T-helper 1 cell (primary cell): ENCODE measurements at regions not wholly inside any gene's neighbourhood (a gene's known extent, or its start where the extent isn't known, plus 50 kb on each side); places are given as distances from the start of the nearest gene placed in this dataset.
A peak's percentile ranks its signal among the peaks of the same experiment; 100 is the strongest.
"Not testable (repeated sequence)": the region's sequence is repeated elsewhere in the genome, so short reads cannot be mapped to it uniquely, and the experiment has no call there.

ENCODE experiments used
- DNase-seq, 5 donors: peaks; one replicate each; pipeline ENCODE4 v3.0.0-alpha.2; 2012 to 2020

- no peak for DNase-seq
These were observed 129.7 kb upstream of the MAP3K1 start for GRCh38 chr5:56685503-56686217.

- no peak for DNase-seq
These were observed 131.2 kb upstream of the MAP3K1 start for GRCh38 chr5:56684159-56684558.

- DNase-seq: no peak
These were observed 131.6 kb upstream of the MAP3K1 start for GRCh38 chr5:56683733-56684132.

- DNase-seq: no peak
These were observed 132.1 kb upstream of the MAP3K1 start for GRCh38 chr5:56683281-56683680.

- DNase-seq: no peak
These were observed 134.0 kb upstream of the MAP3K1 start for GRCh38 chr5:56681346-56681745.

- no peak for DNase-seq
These were observed 134.6 kb upstream of the MAP3K1 start for GRCh38 chr5:56680731-56681130.

- DNase-seq: no peak
These were observed 137.6 kb upstream of the MAP3K1 start for GRCh38 chr5:56677690-56678305.

GRCh38 chr5:56676091-56676768, 139.1 kb upstream of the MAP3K1 start:
- DNase-seq: no peak

- no peak for DNase-seq
These were observed 140.9 kb upstream of the MAP3K1 start for GRCh38 chr5:56674441-56674840.

- peak in 1 of 5 donors; percentile 33 for DNase-seq
These were observed 142.2 kb upstream of the MAP3K1 start for GRCh38 chr5:56673171-56673570.

- no peak for DNase-seq
These were observed 143.8 kb upstream of the MAP3K1 start for GRCh38 chr5:56671571-56671970.

GRCh38 chr5:56670916-56671315, 144.4 kb upstream of the MAP3K1 start:
- no peak for DNase-seq

- peak in 2 of 5 donors; percentile 3 to 89 for DNase-seq
These were observed 145.5 kb upstream of the MAP3K1 start for GRCh38 chr5:56669534-56670483.

GRCh38 chr5:56668996-56669395, 146.4 kb upstream of the MAP3K1 start:
- DNase-seq: no peak

- no peak for DNase-seq
These were observed 147.7 kb upstream of the MAP3K1 start for GRCh38 chr5:56667692-56668091.

- no peak for DNase-seq
These were observed 148.4 kb upstream of the MAP3K1 start for GRCh38 chr5:56666901-56667300.

GRCh38 chr5:56665117-56665516, 150.2 kb upstream of the MAP3K1 start:
- not testable (repeated sequence) for DNase-seq

GRCh38 chr5:56664025-56664424, 151.3 kb upstream of the MAP3K1 start:
- DNase-seq: no peak

- no peak for DNase-seq
These were observed 151.8 kb upstream of the MAP3K1 start for GRCh38 chr5:56663523-56663922.

GRCh38 chr5:56662893-56663292, 152.5 kb upstream of the MAP3K1 start:
- no peak for DNase-seq

GRCh38 chr5:56659971-56660370, 155.4 kb upstream of the MAP3K1 start:
- DNase-seq: no peak

- no peak for DNase-seq
These were observed 156.4 kb upstream of the MAP3K1 start for GRCh38 chr5:56658972-56659371.
